BLaER1 treated with 17β-estradiol and CSF1 and Interleukin-3, amounts not matched to agents 10 nM and 100 nM (cell line): ENCODE measurements at regions not wholly inside any gene's neighbourhood (a gene's known extent, or its start where the extent isn't known, plus 50 kb on each side); places are given as distances from the start of the nearest gene placed in this dataset.

ENCODE experiments used
- H3K27ac ChIP-seq, 11 experiments: shearing (Covaris generic); formaldehyde crosslinking; 2 replicates each; pipeline ENCODE4 v1.8.1; 2022
- H3K27me3 ChIP-seq, 11 experiments: shearing (Covaris generic); formaldehyde crosslinking; 2 replicates each; pipeline ENCODE4 v1.8.1; 2022
- H3K36me3 ChIP-seq, 11 experiments: shearing (Covaris generic); formaldehyde crosslinking; 2 replicates each; pipeline ENCODE4 v1.8.1; 2022
- H3K4me1 ChIP-seq, 10 experiments: shearing (Covaris generic); formaldehyde crosslinking; 2 replicates each; pipeline ENCODE4 v1.8.1; 2022
- H3K4me2 ChIP-seq, 11 experiments: shearing (Covaris generic); formaldehyde crosslinking; 2 replicates each; pipeline ENCODE4 v1.8.1; 2022
- H3K4me3 ChIP-seq, 10 experiments: shearing (Covaris generic); formaldehyde crosslinking; 2 replicates each; pipeline ENCODE4 v1.8.1; 2022
- H3K9ac ChIP-seq, 11 experiments: shearing (Covaris generic); formaldehyde crosslinking; 2 replicates each; pipeline ENCODE4 v1.8.1; 2022
- H3K9me3 ChIP-seq, 11 experiments: shearing (Covaris generic); formaldehyde crosslinking; replicated peaks in 1 of 11; 2 replicates each; pipeline ENCODE4 v1.8.1; 2022
- H4K20me1 ChIP-seq, 11 experiments: shearing (Covaris generic); formaldehyde crosslinking; 2 replicates each; pipeline ENCODE4 v1.8.1; 2022
- Cebpa-rat ChIP-seq, 11 experiments: shearing (Covaris generic); IDR thresholded peaks; 2 replicates each; pipeline ENCODE4 v1.8.1; 2022

DNA sequence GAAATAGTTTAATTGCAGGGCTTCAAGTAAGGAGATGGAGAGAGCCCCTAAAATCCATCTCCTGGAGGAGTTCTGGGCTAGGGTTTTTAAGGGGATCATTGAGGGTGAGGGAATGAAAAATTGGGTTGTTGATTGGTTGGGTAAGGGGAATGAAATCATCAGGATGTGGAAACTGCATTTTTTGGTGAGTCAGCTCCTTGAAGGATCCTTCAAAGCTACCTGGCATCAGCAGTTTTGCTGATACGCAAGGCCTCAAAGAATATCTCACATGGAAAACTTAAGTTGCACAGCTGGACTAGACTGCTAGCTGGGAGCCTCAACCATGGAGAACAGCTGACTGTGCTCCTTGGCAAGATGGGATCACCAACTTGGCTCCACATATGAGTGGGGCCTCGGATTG is 136.7 kb downstream of the FGF10 start:
- no peaks in the 10 kb centered on the region for H4K20me1 ChIP-seq
- H3K4me2 ChIP-seq, result no peak overlapping the region
- H3K4me3 ChIP-seq, result no peak overlapping the region
- H3K4me1 ChIP-seq, result peaks cover 0 to 9% (median 7%) of the 10 kb centered on the region in 10 experiments; a peak in 11 of 20 replicates
- no peak overlapping the region for H3K27ac ChIP-seq
- H3K27me3 ChIP-seq, result no peaks in the 10 kb centered on the region
- H3K36me3 ChIP-seq, result no peaks in the 10 kb centered on the region
- H3K9me3 ChIP-seq, result no peaks in the 10 kb centered on the region; a peak in 1 of 22 replicates
- no peak for TF ChIP-seq Cebpa-rat (IDR thresholded peaks at IDR 0.05)
- no peak overlapping the region for H3K9ac ChIP-seq

DNA sequence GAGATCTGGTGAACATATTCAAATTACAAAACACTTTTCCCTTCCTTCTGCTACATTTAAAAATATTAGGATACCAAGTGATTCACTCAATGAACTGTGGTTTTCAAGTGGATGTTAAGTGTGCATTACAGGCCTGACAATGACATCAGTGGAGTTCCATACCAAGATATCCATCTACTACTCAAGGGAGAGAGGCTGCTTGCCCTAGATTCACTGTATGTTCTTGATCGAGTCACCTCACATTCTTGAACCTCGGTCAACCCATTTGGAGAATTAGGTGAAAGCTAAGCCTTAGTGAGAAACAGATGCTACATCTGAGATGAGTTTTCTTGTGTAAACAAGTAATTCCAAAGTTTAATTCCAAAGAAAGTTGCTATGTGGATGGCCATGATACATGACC is 142.2 kb downstream of the FGF10 start:
- H3K27ac ChIP-seq, result no peak overlapping the region
- H3K4me1 ChIP-seq, result peaks cover 0 to 17% (median 11%) of the 10 kb centered on the region in 10 experiments; a peak in 12 of 20 replicates
- H3K4me3 ChIP-seq, result no peak overlapping the region
- no peak overlapping the region for H3K9ac ChIP-seq
- peak overlapping the region in 3 of 11 experiments; percentile 2 to 56 (median 47); a peak in 5 of 22 replicates for H3K4me2 ChIP-seq
- no peak for TF ChIP-seq Cebpa-rat (IDR thresholded peaks at IDR 0.05)
- no peaks in the 10 kb centered on the region for H4K20me1 ChIP-seq
- H3K9me3 ChIP-seq, result no peaks in the 10 kb centered on the region; a peak in 1 of 22 replicates
- H3K27me3 ChIP-seq, result no peaks in the 10 kb centered on the region
- no peaks in the 10 kb centered on the region for H3K36me3 ChIP-seq

DNA sequence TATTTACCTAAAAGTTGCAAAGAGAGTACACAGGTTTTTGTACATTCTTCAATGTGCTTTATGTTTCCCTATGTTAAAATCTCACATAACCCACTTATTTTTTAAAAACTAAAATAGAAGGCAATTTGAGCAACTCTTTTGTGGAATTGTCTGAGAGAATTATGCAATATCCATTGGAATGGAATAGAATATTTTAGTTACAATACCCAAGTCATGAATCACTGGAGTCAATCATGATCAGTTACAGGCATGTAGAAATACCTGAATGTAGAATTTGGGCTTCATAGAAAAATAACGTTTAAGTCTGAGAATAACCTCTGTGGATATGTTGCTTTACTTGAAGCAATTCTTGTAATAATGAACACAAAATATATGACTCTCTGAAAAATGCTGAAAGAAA is 143.3 kb downstream of the FGF10 start:
- H3K27me3 ChIP-seq, result no peaks in the 10 kb centered on the region
- no peak overlapping the region for H3K27ac ChIP-seq
- no peaks in the 10 kb centered on the region for H4K20me1 ChIP-seq
- no peaks in the 10 kb centered on the region for H3K36me3 ChIP-seq
- H3K4me3 ChIP-seq, result no peak overlapping the region
- no peaks in the 10 kb centered on the region; a peak in 1 of 22 replicates for H3K9me3 ChIP-seq
- no peak for TF ChIP-seq Cebpa-rat (IDR thresholded peaks at IDR 0.05)
- H3K9ac ChIP-seq, result no peak overlapping the region
- H3K4me2 ChIP-seq, result no peak overlapping the region
- H3K4me1 ChIP-seq, result peaks cover 0 to 17% (median 11%) of the 10 kb centered on the region in 10 experiments; a peak in 12 of 20 replicates

DNA sequence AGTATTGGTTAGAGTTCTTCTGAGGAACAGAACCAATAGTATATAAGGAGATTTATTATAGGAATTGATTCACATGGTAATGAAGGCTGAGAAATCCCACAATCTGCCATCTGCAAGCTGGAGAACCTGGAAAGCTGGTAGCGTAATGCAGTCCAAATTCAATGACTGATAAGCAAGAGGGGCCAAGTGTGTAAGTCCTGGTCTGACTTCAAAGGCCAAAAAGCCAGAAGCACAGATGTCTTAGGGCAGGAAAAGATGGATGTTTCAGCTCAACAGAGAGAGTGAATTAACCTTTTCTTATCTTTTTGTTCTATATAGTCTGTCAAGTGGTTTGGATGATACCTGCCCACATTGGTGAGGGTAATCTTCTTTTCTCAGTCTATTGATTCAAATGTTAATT is 146.4 kb downstream of the FGF10 start:
- Histone ChIP-seq H3K27me3 (no peaks in the 10 kb centered on the region), H3K4me2 (no peak overlapping the region), H3K27ac (no peak overlapping the region), H3K4me3 (no peak overlapping the region), H3K36me3 (no peaks in the 10 kb centered on the region), H3K9ac (no peak overlapping the region), H3K9me3 (no peaks in the 10 kb centered on the region), H4K20me1 (no peaks in the 10 kb centered on the region), H3K4me1 (peaks cover 0 to 10% (median 6%) of the 10 kb centered on the region in 10 experiments; a peak in 12 of 20 replicates)
- TF ChIP-seq Cebpa-rat (IDR thresholded peaks at IDR 0.05), result no peak

DNA sequence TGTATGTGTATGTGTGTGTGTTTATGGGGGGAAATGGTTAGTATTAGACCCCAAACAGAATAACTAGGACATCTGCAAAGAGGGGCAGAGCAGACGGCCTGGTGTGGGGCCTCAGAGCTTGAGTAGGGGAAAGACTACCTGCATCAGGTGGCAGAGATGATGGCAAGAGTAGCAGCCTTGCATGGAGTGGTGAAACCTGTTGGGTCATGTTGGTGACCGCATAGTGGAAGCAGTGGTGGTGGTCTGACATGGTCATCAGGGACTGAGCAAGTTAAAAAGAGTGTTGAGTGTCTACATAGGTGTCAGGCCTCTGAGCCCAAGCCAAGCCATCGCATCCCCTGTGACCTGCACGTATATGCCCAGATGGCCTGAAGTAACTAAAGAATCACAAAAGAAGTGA is 153.2 kb downstream of the FGF10 start:
- no peak for TF ChIP-seq Cebpa-rat (IDR thresholded peaks at IDR 0.05)
- Histone ChIP-seq H3K9ac (no peak overlapping the region), H3K9me3 (no peaks in the 10 kb centered on the region), H3K4me1 (peaks cover 0 to 8% (median 0%) of the 10 kb centered on the region in 10 experiments; a peak in 2 of 20 replicates), H3K27ac (no peak overlapping the region), H3K27me3 (no peaks in the 10 kb centered on the region), H3K4me2 (no peak overlapping the region), H3K4me3 (no peak overlapping the region), H4K20me1 (no peaks in the 10 kb centered on the region), H3K36me3 (no peaks in the 10 kb centered on the region)

DNA sequence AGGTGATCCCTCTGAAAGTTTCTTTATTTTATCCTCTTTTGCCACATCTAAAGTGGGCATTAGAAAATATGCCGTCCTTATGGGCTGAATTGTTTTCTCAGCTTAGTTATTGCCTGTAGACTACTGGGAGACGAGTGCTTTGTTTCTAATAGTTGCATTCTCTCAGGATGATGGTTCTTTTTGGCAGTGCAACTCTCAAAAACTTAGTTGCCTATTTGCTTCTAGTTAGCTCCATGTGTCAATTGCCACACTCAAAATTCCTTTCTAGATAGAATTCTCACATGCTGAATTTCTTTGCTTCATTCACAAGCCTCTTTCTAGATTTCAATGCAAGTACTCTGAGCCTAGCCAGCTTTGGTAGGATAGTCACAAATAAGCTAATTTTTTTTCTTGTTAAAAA is 155.5 kb downstream of the FGF10 start:
- Histone ChIP-seq H3K4me3 (no peak overlapping the region), H3K36me3 (no peaks in the 10 kb centered on the region), H4K20me1 (no peaks in the 10 kb centered on the region), H3K4me1 (peaks cover 0 to 8% (median 0%) of the 10 kb centered on the region in 10 experiments; a peak in 2 of 20 replicates), H3K4me2 (peak overlapping the region in 1 of 11 experiments; percentile 13; a peak in 1 of 22 replicates), H3K9ac (no peak overlapping the region), H3K9me3 (no peaks in the 10 kb centered on the region), H3K27me3 (no peaks in the 10 kb centered on the region), H3K27ac (no peak overlapping the region)
- no peak for TF ChIP-seq Cebpa-rat (IDR thresholded peaks at IDR 0.05)

DNA sequence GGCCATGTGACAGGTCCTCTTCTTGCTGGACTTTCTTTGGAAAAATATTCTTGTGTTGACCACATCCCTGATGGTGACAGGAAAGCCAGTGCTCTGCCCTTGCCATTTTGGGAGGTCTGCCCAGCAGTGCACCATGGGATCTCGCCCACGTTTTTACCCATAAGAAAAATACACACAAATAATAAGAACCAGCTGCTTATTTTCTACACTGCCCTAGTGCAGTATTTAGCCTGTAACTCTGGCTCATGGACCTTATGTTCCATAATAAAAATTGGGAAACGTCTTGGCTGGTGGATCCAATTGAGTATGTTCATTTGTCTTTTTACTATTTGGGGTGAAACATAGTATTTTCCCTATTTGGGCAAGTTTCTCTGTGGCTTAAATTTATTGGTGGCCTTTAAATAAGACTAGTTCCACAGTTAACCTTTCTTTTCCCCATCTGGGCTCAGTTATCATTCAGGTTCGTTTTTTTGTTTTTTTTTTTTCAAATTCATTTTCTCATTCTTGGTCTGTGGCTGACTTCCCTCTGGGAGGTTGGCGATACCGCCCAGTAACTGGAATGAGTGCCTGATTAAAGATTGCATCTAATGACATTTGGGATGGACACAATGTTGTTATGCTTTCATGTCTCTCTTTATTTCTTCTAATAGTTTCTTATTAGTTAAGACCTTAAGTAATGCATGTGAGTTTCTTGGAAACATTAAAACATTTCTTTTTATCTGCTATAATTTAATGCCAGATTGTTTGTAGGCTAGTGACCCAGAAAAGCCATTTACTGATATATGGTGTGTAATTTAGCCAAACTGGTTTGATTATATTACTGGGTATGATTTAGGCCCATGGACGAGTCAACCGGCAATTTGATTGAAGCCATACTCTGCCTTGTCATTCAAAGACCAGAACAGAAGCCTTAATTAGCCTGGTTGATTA is 163.7 kb downstream of the FGF10 start:
- Histone ChIP-seq H4K20me1 (no peaks in the 10 kb centered on the region), H3K4me2 (no peak overlapping the region), H3K9me3 (no peaks in the 10 kb centered on the region), H3K36me3 (no peaks in the 10 kb centered on the region), H3K9ac (no peak overlapping the region), H3K4me3 (no peak overlapping the region), H3K27me3 (no peaks in the 10 kb centered on the region), H3K4me1 (peaks cover 0 to 12% (median 7%) of the 10 kb centered on the region in 10 experiments; a peak in 8 of 20 replicates), H3K27ac (no peak overlapping the region)
- no peak for TF ChIP-seq Cebpa-rat (IDR thresholded peaks at IDR 0.05)

DNA sequence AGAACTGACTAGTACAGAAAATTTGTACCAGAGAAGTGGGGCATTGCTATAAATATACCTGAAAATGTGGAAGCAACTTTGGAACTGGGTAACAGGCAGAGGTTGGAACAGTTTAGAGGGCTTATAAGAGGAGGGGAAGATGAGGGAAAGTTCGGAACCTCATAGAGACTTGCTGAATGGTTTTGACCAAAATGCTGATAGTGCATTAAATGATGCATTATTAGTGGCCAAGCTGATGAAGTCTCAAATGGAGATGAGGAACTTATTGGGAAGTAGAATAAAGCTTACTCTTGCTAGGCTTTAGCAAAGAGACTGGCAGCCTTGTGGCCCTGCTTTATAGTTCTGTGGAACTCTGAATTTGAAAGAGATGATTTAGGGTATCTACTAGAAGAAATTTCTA is 189.8 kb downstream of the FGF10 start:
- Histone ChIP-seq H4K20me1 (no peaks in the 10 kb centered on the region), H3K9me3 (peaks cover 7 to 20% (median 11%) of the 10 kb centered on the region in 11 experiments; a peak in 21 of 22 replicates), H3K4me1 (peaks cover 0 to 7% (median 0%) of the 10 kb centered on the region in 10 experiments; a peak in 2 of 20 replicates), H3K9ac (no peak overlapping the region), H3K27me3 (no peaks in the 10 kb centered on the region), H3K27ac (no peak overlapping the region), H3K4me3 (no peak overlapping the region), H3K4me2 (no peak overlapping the region), H3K36me3 (no peaks in the 10 kb centered on the region)
- TF ChIP-seq Cebpa-rat (IDR thresholded peaks at IDR 0.05), result no peak

DNA sequence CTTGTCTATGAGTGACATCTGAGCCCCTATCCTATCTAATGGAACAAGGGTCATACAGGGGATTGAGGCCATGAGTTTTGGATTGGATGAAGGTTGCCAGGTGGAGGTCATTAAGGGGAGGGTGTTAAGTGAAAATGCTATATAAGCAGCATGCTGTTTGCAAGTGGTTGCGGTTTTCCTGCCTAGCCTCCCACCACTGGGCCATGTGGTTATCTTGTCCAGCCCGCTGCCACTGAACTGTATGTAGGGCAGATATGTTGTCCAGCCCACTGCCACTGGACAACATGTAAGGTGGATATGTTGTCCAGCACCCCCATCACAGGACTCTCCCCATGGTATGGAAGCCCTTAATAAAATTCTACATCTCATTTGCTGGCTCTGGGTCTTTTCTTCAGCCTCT is 200.0 kb downstream of the FGF10 start:
- H3K9me3 ChIP-seq, result peaks cover 0 to 7% (median 0%) of the 10 kb centered on the region in 11 experiments; a peak in 5 of 22 replicates
- H3K4me2 ChIP-seq, result no peak overlapping the region
- H4K20me1 ChIP-seq, result no peaks in the 10 kb centered on the region
- no peak overlapping the region for H3K4me3 ChIP-seq
- no peaks in the 10 kb centered on the region for H3K4me1 ChIP-seq
- no peak for TF ChIP-seq Cebpa-rat (IDR thresholded peaks at IDR 0.05)
- H3K36me3 ChIP-seq, result no peaks in the 10 kb centered on the region
- H3K27me3 ChIP-seq, result no peaks in the 10 kb centered on the region
- H3K27ac ChIP-seq, result no peak overlapping the region
- H3K9ac ChIP-seq, result no peak overlapping the region
